MM.1S (cell line): ENCODE measurements at regions not wholly inside any gene's neighbourhood (a gene's known extent, or its start where the extent isn't known, plus 50 kb on each side); places are given as distances from the start of the nearest gene placed in this dataset.

ENCODE experiments used
- DNase-seq: peaks from one replicate; pipeline ENCODE4 v3.0.0-alpha.2; 2015
- H2AFZ ChIP-seq: fragments of 300-600 bp; sonication (generic); 2 replicates; pipeline ENCODE4 v1.6.0; 2016; ENCODE audit warnings: antibody characterized with exemption, low read length
- H3F3A ChIP-seq: fragments of 300-600 bp; sonication (generic); 2 replicates; pipeline ENCODE4 v1.6.1; 2016; ENCODE audit warnings: mild to moderate bottlenecking, antibody characterized with exemption, low read length, moderate library complexity, mixed read lengths; ENCODE audit not compliant: insufficient read depth
- H3K27ac ChIP-seq: fragments of 300-600 bp; sonication (generic); 2 replicates; pipeline ENCODE4 v1.5.1; 2016; ENCODE audit warnings: mild to moderate bottlenecking, low read length
- H3K27me3 ChIP-seq: fragments of 300-600 bp; sonication (generic); replicated peaks from 2 replicates; pipeline ENCODE4 v1.6.0; 2016; ENCODE audit warnings: low read length; ENCODE audit not compliant: insufficient read depth
- H3K36me3 ChIP-seq: fragments of 300-600 bp; sonication (generic); replicated peaks from 2 replicates; pipeline ENCODE4 v1.6.1; 2016; ENCODE audit warnings: mild to moderate bottlenecking, low read length, mixed read lengths; ENCODE audit not compliant: insufficient read depth
- H3K4me1 ChIP-seq: fragments of 300-600 bp; sonication (generic); 2 replicates; pipeline ENCODE4 v1.6.1; 2016; ENCODE audit warnings: low read length, mixed read lengths
- H3K4me2 ChIP-seq: fragments of 300-600 bp; sonication (generic); 2 replicates; pipeline ENCODE4 v1.6.0; 2016; ENCODE audit warnings: low read depth, low read length
- H3K4me3 ChIP-seq: fragments of 300-600 bp; sonication (generic); 2 replicates; pipeline ENCODE4 v1.5.1; 2016; ENCODE audit warnings: low read length, mixed read lengths
- H3K79me2 ChIP-seq: fragments of 300-600 bp; sonication (generic); 2 replicates; pipeline ENCODE4 v1.6.1; 2016; ENCODE audit warnings: mixed run types, low read length, mixed read lengths
- H3K9ac ChIP-seq: fragments of 300-600 bp; sonication (generic); 2 replicates; pipeline ENCODE4 v1.6.1; 2016; ENCODE audit warnings: low read length, mixed read lengths
- H3K9me2 ChIP-seq: fragments of 300-600 bp; sonication (generic); replicated peaks from 2 replicates; pipeline ENCODE4 v1.6.1; 2016; ENCODE audit warnings: mild to moderate bottlenecking, low read length, mixed read lengths; ENCODE audit not compliant: insufficient read depth
- H3K9me3 ChIP-seq: fragments of 300-600 bp; sonication (generic); replicated peaks from 2 replicates; pipeline ENCODE4 v1.6.1; 2016; ENCODE audit warnings: mild to moderate bottlenecking, low read length, mixed read lengths; ENCODE audit not compliant: insufficient read depth
- H4K20me1 ChIP-seq: fragments of 300-600 bp; sonication (generic); 2 replicates; pipeline ENCODE4 v1.6.1; 2016; ENCODE audit warnings: mild to moderate bottlenecking, low read length, moderate library complexity, mixed read lengths; ENCODE audit not compliant: insufficient read depth
- CTCF ChIP-seq: fragments of 300-600 bp; sonication (generic); IDR thresholded peaks from 2 replicates; pipeline ENCODE4 v1.5.1; 2016; ENCODE audit warnings: antibody characterized with exemption, low read length, mixed read lengths
- EZH2 ChIP-seq: fragments of 300-600 bp; sonication (generic); optimal IDR thresholded peaks from 2 replicates; pipeline ENCODE3; 2017; ENCODE audit warnings: low read depth, mild to moderate bottlenecking, antibody characterized with exemption, low read length, mixed read lengths
- EZH2phosphoT487 ChIP-seq: fragments of 300-600 bp; sonication (generic); IDR thresholded peaks from 2 replicates; pipeline ENCODE4 v1.6.1; 2018; ENCODE audit warnings: antibody characterized with exemption, low read length

DNA sequence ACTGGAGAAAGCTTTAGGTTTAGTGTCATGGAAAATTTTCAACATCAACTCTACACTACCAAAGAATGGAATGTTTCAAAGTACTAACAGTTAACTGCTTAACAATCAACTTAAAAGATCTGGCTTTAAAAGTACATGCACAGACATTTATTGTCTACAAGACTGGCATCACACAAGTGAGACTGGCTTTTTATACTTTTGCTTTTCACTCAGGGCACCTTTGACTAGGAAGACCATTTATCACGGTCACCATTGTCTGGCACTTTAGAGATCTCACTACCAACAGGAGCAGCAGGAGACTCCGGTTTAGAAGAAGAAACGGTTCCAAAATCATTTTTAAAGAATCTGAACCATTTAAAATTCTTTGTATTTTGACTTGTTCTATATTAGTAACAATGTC, 812.3 kb downstream of the ADGRL2 start:
- Histone ChIP-seq H3K9ac (no peak overlapping the region), H3K27ac (no peak overlapping the region), H3K27me3 (no peaks in the 10 kb centered on the region), H4K20me1 (no peaks in the 10 kb centered on the region), H3F3A (no peaks in the 10 kb centered on the region), H3K79me2 (no peaks in the 10 kb centered on the region), H3K4me1 (no peaks in the 10 kb centered on the region), H3K9me3 (no peaks in the 10 kb centered on the region), H3K9me2 (no peaks in the 10 kb centered on the region), H2AFZ (no peak overlapping the region), H3K4me2 (no peak overlapping the region), H3K4me3 (no peak overlapping the region), H3K36me3 (no peaks in the 10 kb centered on the region)
- DNase-seq, result no peak
- TF ChIP-seq CTCF (no peak), EZH2phosphoT487 (no peak), EZH2 (no peak)

DNA sequence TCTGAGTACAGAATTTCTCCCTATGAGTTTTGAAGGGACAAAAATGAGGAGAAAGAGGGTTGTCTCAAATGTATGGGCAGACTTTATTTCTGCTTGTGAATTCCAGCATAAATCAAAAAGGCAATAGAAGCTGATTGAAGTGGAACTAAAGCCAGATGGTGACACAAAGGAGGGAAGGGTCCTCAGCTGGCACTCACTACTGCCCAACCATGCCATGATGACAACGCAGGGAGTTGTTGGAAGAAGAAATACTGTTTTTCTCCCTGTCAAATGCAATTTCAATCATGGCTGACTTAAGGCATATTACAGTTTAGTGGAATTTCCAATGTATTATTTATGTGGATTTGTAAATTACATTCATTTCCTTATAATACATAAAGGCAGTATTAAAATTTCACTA, 805.8 kb downstream of the ADGRL2 start:
- no peaks in the 10 kb centered on the region for H3K36me3 ChIP-seq
- no peak for DNase-seq
- no peaks in the 10 kb centered on the region for H3K4me1 ChIP-seq
- TF ChIP-seq EZH2 (no peak), EZH2phosphoT487 (no peak), CTCF (no peak)
- no peaks in the 10 kb centered on the region for H3K9me2 ChIP-seq
- no peaks in the 10 kb centered on the region for H4K20me1 ChIP-seq
- H2AFZ ChIP-seq, result no peak overlapping the region
- no peak overlapping the region for H3K4me2 ChIP-seq
- H3F3A ChIP-seq, result no peaks in the 10 kb centered on the region
- H3K27ac ChIP-seq, result no peak overlapping the region
- H3K9me3 ChIP-seq, result no peaks in the 10 kb centered on the region
- H3K4me3 ChIP-seq, result no peak overlapping the region
- H3K79me2 ChIP-seq, result no peaks in the 10 kb centered on the region
- no peaks in the 10 kb centered on the region for H3K27me3 ChIP-seq
- H3K9ac ChIP-seq, result no peak overlapping the region

DNA sequence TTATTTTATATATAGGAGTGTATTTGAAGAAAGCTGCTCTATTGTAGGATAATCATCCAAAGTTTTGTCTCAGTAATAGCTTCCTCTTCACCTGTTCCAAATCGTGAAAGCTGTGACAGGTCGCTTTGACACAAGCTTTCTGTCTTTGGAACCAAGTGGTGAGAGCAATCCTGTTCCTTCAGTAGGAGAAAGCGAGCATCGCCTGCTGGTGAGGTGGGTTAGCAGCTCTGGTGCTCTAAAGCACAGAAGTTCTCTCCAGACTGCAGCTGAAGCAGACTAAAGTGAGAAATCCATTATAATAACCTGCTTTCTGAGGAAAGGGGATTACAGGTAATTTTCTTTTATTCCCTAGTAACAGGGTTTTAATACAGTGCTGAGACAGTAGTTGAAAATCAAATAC, 803.8 kb downstream of the ADGRL2 start:
- no peak overlapping the region for H2AFZ ChIP-seq
- no peak overlapping the region for H3K4me2 ChIP-seq
- no peak overlapping the region for H3K9ac ChIP-seq
- H3K9me2 ChIP-seq, result no peaks in the 10 kb centered on the region
- no peak for DNase-seq
- no peak for TF ChIP-seq EZH2
- no peak for TF ChIP-seq EZH2phosphoT487
- no peak for TF ChIP-seq CTCF
- H3K27me3 ChIP-seq, result no peaks in the 10 kb centered on the region
- peaks cover 8% of the 10 kb centered on the region for H3K4me1 ChIP-seq
- no peak overlapping the region for H3K27ac ChIP-seq
- no peaks in the 10 kb centered on the region for H3K79me2 ChIP-seq
- no peaks in the 10 kb centered on the region for H3K36me3 ChIP-seq
- no peaks in the 10 kb centered on the region for H4K20me1 ChIP-seq
- H3F3A ChIP-seq, result no peaks in the 10 kb centered on the region
- H3K4me3 ChIP-seq, result no peak overlapping the region
- H3K9me3 ChIP-seq, result no peaks in the 10 kb centered on the region

GRCh38 chr1:82600314-82600713, 799.6 kb downstream of the ADGRL2 start:
- no peak for DNase-seq
- no peak for TF ChIP-seq EZH2phosphoT487
- no peak for TF ChIP-seq CTCF
- no peak for TF ChIP-seq EZH2
- Histone ChIP-seq H3K27me3 (no peaks in the 10 kb centered on the region), H3K4me3 (no peak overlapping the region), H3K79me2 (no peaks in the 10 kb centered on the region), H3K4me1 (peaks cover 27% of the 10 kb centered on the region), H3K36me3 (no peaks in the 10 kb centered on the region), H3K9ac (no peak overlapping the region), H4K20me1 (no peaks in the 10 kb centered on the region), H3F3A (0 out of 2 replicates have a peak, but pooled peaks cover 4% of the 10 kb centered on the region), H3K9me3 (no peaks in the 10 kb centered on the region), H3K9me2 (no peaks in the 10 kb centered on the region), H3K4me2 (no peak overlapping the region), H2AFZ (no peak overlapping the region), H3K27ac (no peak overlapping the region)
